Fibroblast of villous mesenchyme (primary cell): ENCODE measurements at regions not wholly inside any gene's neighbourhood (a gene's known extent, or its start where the extent isn't known, plus 50 kb on each side); places are given as distances from the start of the nearest gene placed in this dataset.

Experiments
- DNase-seq: peaks from one replicate; pipeline ENCODE4 v3.0.0-alpha.2; 2010; ENCODE audit warnings: low read depth
- H3K4me3 ChIP-seq: 2 replicates; pipeline ENCODE4 v1.5.1; 2011; ENCODE audit warnings: low read depth, mild to moderate bottlenecking, low read length
- CTCF ChIP-seq: IDR thresholded peaks from 2 replicates; pipeline ENCODE4 v1.5.1; 2012; ENCODE audit warnings: low read depth, mild to moderate bottlenecking, low read length; ENCODE audit not compliant: insufficient read depth

DNA sequence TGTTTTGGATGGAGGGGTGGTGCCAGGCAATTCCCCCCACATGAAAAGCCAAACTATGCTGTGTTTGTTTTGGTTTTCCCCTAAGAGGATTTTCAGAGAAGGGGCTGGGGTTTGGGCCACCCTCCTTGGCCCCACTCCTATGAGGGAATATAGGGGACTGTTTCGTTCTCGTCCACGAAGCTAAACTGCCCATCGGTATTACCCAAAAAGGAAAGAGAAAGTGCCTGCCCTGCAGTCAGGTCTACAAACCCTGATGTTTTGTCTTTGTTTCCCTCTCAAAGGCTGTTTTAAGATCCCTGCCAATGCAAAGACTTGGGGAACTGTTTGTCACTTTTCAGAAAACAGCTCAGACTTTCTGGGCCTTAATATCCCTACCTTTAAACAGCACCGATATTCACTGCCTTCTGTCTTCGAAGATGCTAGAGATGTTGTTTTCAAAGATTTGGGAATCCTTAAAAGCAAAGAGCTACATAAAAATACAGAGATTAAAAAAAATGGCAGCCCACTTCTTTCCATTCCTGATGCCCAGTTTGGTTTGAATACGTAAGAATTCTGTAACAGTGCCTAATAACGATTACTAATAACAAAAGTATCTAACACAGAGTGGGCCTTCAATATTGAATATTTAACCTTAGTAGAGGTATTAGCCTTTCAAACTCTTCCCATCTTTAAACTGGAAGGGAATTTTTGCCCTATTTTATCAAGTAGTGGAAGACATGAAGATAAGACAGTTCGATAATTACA lies 518.4 kb downstream of the MED13L start:
- DNase-seq = peak; percentile 62
- TF ChIP-seq CTCF = no peak
- H3K4me3 ChIP-seq = peak overlapping the region; percentile 38

GRCh38 chr12:115758183-115758582 lies 519.3 kb downstream of the MED13L start:
- no peak for DNase-seq
- TF ChIP-seq CTCF = no peak
- peak overlapping the region; percentile 38 for H3K4me3 ChIP-seq

- no peak for TF ChIP-seq CTCF
- peak; percentile 58 for DNase-seq
Observed at GRCh38 chr12:115756804-115757203, 520.7 kb downstream of the MED13L start.

DNA sequence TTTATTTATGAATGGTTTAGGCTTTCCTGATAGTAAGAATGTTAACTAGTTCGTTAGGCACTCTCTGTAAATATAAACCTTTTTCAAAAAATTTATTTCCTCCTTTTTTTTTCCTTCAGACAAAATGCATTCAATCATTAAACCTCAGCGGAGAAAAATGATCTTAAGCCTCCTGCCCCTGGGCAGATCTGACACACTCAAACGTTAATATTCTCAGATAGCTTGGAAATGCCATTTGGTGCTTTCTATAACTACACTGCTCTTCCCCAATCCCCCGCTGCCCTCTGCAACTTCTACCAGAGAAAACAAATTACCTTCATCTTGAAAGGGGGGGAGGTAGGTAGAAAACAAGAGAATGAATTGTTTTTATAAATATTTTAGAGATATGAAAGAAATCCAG lies 521.2 kb downstream of the MED13L start:
- DNase-seq = peak; percentile 53
- TF ChIP-seq CTCF = no peak
- peak overlapping the region; percentile 13 for H3K4me3 ChIP-seq

More at GRCh38 chr12:115756804-115757203, 520.7 kb downstream of the MED13L start:
- H3K4me3 ChIP-seq = peak overlapping the region; percentile 13

GRCh38 chr12:115755725-115756085 lies 521.8 kb downstream of the MED13L start:
- peak; percentile 50 for DNase-seq
- H3K4me3 ChIP-seq = peak overlapping the region; percentile 3
- no peak for TF ChIP-seq CTCF

DNA sequence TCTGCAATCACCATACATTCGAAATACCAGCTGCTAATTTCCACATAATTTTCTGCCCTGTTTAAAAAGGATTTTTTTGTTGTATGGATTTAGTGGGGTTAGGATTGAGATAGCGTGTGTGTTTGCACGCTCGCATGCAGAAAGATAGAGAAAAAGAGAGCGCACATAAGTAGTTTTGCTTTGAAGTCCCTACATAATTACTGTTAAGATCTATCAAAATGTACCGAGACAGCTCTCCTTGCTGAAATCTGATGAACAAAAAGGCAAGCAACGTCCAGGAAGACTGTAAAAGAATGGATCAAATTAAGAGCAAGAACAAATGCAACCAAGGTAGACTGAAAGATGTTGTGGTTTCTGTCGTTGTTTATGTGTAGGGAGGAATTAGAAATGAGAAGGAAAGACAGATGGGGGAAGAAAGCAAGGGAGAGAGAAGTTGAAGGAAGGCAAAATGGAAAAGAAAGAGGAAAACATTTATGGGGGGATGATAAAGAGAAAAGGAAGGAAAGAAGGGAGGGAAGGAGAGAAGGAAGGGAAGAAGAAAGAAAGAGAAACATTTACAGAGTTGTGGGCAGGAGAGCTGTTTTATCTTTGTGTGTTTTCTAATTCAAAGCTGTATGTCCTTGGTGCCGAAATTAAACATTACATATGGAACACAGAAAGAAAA lies 522.3 kb downstream of the MED13L start:
- H3K4me3 ChIP-seq = peak overlapping the region; percentile 37
- DNase-seq = peak; percentile 49

More for the DNA sequence above, 522.3 kb downstream of the MED13L start:
- no peak for TF ChIP-seq CTCF
